Stimulated activated CD4-positive, alpha-beta T cell treated with anti-CD3 and anti-CD28 coated beads, Interleukin-2, amount 100 ng/mL, for 4 hours (primary cell): ENCODE measurements at regions not wholly inside any gene's neighbourhood (a gene's known extent, or its start where the extent isn't known, plus 50 kb on each side); places are given as distances from the start of the nearest gene placed in this dataset.
"Not testable (repeated sequence)": the region's sequence is repeated elsewhere in the genome, so short reads cannot be mapped to it uniquely, and the experiment has no call there.

ENCODE experiments used
- DNase-seq: peaks from one replicate; pipeline ENCODE4 v3.0.0-alpha.2; 2020; ENCODE audit warnings: low read depth

DNA sequence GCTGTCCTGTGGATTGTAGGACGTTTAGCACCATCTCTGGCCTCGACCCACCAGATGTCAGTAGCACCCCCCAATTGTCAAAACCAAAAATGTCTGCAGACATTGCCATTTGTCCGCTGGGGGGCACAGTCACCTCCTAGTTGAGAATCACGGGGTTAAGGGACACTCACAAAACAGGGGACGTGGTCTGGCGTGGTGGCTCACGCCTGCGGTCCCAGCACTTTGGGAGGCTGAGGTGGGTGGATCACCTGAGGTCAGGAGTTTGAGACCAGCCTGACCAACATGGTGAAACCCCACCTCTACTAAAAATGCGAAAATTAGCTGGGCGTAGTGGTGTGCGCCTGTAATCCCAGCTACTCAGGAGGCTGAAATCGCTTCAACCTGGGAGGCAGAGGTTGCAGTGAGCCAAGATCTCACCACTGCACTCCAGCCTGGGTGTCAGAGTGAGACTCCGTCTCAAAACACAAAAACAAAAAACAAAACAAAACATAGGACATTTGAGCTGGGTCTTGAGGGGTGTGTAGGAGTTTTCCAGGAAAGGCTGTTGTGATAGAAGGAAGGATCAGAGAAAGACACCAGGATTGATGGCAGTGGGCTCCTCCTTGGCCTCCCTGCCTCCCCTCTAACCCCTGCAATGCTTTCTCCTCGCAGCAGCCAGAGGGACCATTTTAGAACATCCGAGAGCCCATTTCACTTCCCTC lies 171.8 kb upstream of the GSE1 start:
- DNase-seq = no peak

- no peak for DNase-seq
These were observed 171.0 kb upstream of the GSE1 start for GRCh38 chr16:85441890-85442670.

GRCh38 chr16:85443116-85443515 lies 170.0 kb upstream of the GSE1 start:
- DNase-seq = no peak

- DNase-seq = no peak
These were observed 169.6 kb upstream of the GSE1 start for GRCh38 chr16:85443531-85443930.

GRCh38 chr16:85445064-85445778 lies 167.9 kb upstream of the GSE1 start:
- DNase-seq = no peak

GRCh38 chr16:85445779-85446222 lies 167.3 kb upstream of the GSE1 start:
- DNase-seq = no peak

DNA sequence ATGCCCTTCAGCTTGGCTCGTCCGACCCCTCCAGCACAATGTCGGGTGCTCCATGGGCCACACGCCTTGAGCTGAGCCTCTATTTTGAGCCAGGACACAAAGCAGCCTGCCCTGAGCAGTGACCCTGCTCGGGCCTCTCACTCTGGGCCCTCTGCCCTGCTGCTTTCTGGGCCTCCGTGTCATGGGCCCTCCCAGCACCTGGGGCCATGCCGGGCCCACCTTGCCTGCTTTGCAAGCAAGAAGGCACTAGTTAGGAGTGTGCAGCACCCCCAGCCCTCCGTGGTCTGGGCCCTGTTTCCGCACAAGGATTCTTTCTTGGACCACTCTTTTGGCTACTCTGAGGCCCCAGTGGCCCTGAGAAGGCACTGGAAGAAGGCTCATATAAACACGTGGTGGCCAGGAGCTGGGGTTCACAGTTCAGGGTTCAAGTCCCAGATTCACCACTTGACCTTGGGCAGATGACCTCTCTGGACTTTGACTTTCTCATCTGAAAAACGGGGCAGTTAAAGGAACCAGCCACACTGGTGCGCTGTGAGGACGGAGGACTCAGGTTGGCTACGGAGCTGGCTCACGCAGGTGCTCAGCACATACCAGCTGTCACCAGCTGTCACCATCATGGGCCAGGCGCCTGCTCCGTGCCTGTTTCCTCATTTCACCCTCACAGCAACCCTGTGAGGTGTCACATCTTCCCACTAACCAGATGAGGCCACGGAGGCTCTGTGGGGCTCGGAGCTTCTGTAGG lies 166.0 kb upstream of the GSE1 start:
- DNase-seq = no peak

DNA sequence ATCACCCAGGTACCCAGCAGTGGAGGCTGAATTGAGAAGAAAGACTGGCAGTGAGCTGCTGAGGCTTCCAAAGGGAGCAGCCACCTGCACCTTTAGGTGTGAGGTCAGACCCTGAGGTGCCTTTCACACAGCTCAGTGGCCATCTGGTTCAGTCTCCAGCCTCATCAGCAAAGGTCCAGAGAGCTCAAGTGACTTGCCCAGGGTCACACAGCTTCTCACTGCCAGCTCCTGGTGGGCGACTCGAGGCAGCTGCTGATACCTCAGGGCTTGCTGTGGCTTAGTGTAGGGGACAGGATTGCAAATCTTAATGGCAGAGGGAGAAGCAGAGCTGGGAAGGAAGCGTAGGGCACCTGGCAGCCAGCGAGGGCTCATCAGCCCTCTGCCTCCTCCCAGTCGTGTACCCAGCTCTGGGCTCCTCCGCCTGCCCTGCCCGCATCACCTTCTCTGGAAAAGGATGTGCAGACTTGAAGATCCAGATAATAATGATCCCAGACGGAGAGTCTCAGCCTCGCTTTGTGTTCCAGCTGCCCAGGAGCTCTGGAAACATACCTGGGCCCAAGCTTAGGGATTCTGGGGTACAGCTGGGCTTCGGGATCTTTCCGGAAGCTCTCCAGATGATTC lies 165.3 kb upstream of the GSE1 start:
- DNase-seq = no peak

DNA sequence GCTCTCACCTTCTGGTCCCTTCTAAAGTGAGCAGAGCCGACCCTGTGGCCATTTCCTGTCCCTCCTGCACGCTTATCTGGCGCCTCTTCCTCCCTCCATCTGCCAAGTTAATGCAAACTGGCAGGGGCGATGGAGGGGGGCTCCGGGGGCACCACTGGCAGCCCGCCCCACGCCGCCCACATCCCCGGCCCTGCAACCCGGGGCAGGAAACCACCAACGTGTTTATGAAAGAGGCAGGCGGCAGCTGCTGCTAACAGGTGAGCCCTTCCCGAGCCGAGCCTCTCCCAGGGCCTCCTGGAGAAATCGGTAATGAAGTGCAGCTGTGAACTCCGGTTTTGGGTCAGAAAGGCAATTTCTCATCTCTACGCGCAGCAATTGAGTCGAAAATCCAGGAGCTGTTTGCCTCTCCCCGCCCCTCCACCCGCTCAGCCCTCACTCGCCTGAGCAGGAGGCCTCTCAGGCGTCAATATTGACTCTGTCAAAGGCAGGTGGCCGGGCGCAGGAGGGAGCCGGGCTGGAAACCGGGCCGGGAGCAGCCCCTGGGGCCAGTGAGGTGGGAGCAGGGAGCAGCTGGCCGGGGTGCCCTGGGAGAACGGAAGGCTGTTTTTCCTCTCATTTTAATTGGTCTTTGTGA lies 164.4 kb upstream of the GSE1 start:
- DNase-seq = peak; percentile 34

- no peak for DNase-seq
These were observed 163.8 kb upstream of the GSE1 start for GRCh38 chr16:85449191-85449884.

DNA sequence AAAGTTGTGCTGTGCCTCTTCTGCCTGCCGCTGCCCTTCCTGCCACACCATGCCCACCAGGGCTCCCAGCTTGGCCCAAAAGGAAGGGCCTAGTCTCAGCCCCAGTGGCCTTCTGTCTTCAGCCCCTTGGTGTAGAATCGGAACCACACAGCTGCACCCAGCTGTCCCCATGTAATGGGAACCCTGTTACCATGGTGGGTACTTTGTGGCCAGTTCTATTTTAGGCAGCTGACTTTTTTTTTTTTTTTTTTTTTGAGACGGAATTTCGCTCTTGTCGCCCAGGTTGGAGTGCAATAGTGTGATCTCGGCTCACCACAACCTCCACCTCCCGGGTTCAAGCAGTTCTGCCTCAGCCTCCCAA lies 163.3 kb upstream of the GSE1 start:
- no peak for DNase-seq

DNA sequence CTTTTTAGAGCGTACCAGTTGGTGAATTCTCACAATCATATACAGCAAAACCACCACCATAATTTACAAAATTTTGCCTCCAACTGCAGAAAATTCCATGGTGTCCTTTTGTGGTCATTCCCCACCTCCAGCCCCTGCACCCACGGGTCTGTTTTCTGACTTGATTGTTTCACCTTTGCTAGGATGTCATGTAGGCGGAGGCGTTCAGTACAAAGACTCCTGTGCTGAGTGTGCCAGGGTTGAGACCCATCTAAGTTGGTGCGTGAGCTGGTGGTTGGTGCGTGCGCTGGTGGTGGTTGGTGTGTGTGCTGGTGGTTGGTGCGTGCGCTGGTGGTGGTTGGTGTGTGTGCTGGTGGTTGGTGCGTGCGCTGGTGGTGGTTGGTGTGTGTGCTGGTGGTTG lies 162.0 kb upstream of the GSE1 start:
- not testable (repeated sequence) for DNase-seq

GRCh38 chr16:85451641-85452363 lies 161.3 kb upstream of the GSE1 start:
- DNase-seq = no peak

GRCh38 chr16:85452364-85453193 lies 160.5 kb upstream of the GSE1 start:
- DNase-seq = no peak

GRCh38 chr16:85453194-85453678 lies 159.9 kb upstream of the GSE1 start:
- no peak for DNase-seq

DNA sequence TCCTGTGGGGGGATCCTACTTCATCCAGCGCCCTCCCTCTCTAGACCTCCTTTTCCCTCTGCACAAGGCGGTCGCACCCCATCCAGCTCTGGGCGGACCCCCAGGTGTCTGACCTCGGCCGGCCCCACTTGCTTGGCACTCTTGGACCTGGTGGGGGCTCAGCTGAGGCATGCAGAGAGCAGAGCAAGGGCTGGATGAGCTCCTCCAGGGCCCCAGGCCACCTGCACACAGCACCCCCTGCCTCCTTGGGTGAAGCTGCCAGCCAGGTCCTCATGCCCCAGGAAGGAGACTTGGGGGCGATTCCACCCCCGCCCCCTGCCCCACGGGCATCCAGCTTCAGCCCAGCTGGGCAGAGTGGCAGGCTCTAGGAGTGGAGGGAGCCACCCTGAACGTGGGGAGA lies 159.4 kb upstream of the GSE1 start:
- no peak for DNase-seq

- no peak for DNase-seq
These were observed 158.8 kb upstream of the GSE1 start for GRCh38 chr16:85454171-85454872.

DNA sequence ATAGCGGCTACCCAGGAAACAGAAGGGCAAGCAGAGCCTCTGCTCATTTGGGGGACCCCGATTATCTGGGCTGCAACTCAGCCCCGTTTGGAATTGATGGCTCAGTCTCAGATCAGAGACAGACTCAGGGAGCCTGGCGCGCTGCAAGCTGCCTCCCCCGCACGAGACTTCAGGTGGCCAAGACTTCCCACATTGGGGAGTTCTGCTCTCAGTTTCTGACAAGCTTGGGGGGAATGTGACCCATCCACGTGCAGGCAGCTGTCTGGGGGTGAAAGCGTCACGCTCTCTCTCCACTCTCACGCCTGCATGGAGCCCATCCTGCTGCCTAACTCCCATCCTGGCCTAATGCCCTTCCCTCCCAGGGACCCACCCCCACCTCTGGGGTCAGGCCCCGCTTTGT lies 157.6 kb upstream of the GSE1 start:
- no peak for DNase-seq
